ENCODE measurements at regions not wholly inside any gene's neighbourhood (a gene's known extent, or its start where the extent isn't known, plus 50 kb on each side); places are given as distances from the start of the nearest gene placed in this dataset.
"Not testable (repeated sequence)": the region's sequence is repeated elsewhere in the genome, so short reads cannot be mapped to it uniquely, and the experiment has no call there.

DNA sequence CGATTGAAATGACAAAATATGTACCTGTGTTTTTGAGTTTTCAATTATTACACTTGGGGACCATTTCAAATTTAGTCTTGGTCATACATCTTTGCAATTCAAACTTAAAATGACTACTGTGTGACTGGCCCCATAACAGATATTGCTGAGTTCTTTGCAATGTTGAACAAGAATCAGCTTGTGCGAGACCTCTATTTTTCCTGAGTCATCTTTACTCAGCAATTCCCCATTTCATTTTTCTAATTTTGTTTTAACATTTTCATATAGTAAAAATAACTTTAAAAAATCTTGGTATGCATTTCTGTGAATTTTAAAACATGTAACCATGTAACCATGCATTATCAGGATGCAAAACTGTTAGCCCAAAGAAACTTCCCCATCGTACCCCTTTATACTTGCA lies 678.1 kb downstream of the ANKRD7 start:
- TF ChIP-seq, protein P1, sequence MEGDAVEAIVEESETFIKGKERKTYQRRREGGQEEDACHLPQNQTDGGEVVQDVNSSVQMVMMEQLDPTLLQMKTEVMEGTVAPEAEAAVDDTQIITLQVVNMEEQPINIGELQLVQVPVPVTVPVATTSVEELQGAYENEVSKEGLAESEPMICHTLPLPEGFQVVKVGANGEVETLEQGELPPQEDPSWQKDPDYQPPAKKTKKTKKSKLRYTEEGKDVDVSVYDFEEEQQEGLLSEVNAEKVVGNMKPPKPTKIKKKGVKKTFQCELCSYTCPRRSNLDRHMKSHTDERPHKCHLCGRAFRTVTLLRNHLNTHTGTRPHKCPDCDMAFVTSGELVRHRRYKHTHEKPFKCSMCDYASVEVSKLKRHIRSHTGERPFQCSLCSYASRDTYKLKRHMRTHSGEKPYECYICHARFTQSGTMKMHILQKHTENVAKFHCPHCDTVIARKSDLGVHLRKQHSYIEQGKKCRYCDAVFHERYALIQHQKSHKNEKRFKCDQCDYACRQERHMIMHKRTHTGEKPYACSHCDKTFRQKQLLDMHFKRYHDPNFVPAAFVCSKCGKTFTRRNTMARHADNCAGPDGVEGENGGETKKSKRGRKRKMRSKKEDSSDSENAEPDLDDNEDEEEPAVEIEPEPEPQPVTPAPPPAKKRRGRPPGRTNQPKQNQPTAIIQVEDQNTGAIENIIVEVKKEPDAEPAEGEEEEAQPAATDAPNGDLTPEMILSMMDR (IDR thresholded peaks at IDR 0.05), result no peak
- no peak for TF ChIP-seq POLR2A (IDR thresholded peaks at IDR 0.05)
- Histone ChIP-seq H3K4me3 (no peak overlapping the region), H3K27me3 (no peaks in the 10 kb centered on the region), H3K36me3 (no peaks in the 10 kb centered on the region), H3K4me1 (no peaks in the 10 kb centered on the region), H3K9me3 (peaks cover 0 to 2% (median 0%) of the 10 kb centered on the region in 12 donors), H3K27ac (no peak overlapping the region)
- intact Hi-C loops (cut with DNase I), result no loop called here
- 83 to 85% (median 84%) methylated on average over 3 of the region's 3 CpGs for WGBS, 4 donors
- DNase-seq (no peak), ATAC-seq (no peak)

GRCh38 chr7:118907911-118908527 lies 683.5 kb downstream of the ANKRD7 start:
- no peak for ATAC-seq
- no peak for TF ChIP-seq POLR2A (IDR thresholded peaks at IDR 0.05)
- TF ChIP-seq, protein P1 (IDR thresholded peaks at IDR 0.05), result no peak
- intact Hi-C loops (cut with DNase I), result loop anchor here in 1 of 10 donors (5.0 kb wide), 1 partner anchor 51 kb away; no protein-coding TSS in a partner anchor
- Histone ChIP-seq H3K9me3 (no peaks in the 10 kb centered on the region), H3K4me1 (no peaks in the 10 kb centered on the region), H3K36me3 (no peaks in the 10 kb centered on the region), H3K27ac (no peak overlapping the region), H3K4me3 (no peak overlapping the region), H3K27me3 (no peaks in the 10 kb centered on the region)
- DNase-seq, result no peak
- WGBS, 4 donors, result 85 to 93% (median 89%) methylated on average over 8 of the region's 8 CpGs

- H3K36me3 ChIP-seq; H3K4me1 ChIP-seq; H3K4me3 ChIP-seq; H3K27ac ChIP-seq; H3K27me3 ChIP-seq; DNase-seq; intact Hi-C loops (cut with DNase I); ATAC-seq: not testable (repeated sequence)
- peaks cover 0 to 11% (median 0%) of the 10 kb centered on the region in 12 donors for H3K9me3 ChIP-seq
- WGBS, 4 donors, result 81 to 92% (median 88%) methylated on average over 3 of the region's 3 CpGs
These were observed 691.6 kb downstream of the ANKRD7 start for GRCh38 chr7:118916120-118916519.

DNA sequence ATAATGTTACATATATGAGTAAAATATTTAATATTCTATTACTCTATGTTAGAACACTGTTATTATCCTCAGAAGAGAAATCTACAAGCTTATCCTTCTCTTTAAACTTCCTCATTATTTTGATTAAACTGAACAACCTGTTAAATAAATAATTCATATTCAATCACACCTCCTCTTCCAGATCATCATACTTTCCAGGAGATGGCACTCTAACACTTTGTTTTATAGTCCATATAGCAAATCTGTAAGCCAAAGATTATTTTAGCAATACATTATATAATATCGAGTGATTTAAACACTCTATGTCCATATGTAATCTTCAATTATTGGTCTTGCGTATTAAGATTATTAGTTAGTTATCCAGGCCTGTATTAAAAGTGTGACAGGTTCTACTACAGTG lies 694.1 kb downstream of the ANKRD7 start:
- ATAC-seq (no peak), DNase-seq (no peak)
- Histone ChIP-seq H3K4me1 (no peaks in the 10 kb centered on the region), H3K27ac (no peak overlapping the region), H3K9me3 (peaks cover 0 to 12% (median 0%) of the 10 kb centered on the region in 12 donors), H3K27me3 (no peaks in the 10 kb centered on the region), H3K4me3 (no peak overlapping the region), H3K36me3 (no peaks in the 10 kb centered on the region)
- no peak for TF ChIP-seq POLR2A (IDR thresholded peaks at IDR 0.05)
- TF ChIP-seq, protein P1 (IDR thresholded peaks at IDR 0.05), result peak in 1 of 12 donors; percentile 13
- WGBS, 4 donors, result 75 to 87% (median 78%) methylated on average over 2 of the region's 2 CpGs
- intact Hi-C loops (cut with DNase I), result no loop called here

DNA sequence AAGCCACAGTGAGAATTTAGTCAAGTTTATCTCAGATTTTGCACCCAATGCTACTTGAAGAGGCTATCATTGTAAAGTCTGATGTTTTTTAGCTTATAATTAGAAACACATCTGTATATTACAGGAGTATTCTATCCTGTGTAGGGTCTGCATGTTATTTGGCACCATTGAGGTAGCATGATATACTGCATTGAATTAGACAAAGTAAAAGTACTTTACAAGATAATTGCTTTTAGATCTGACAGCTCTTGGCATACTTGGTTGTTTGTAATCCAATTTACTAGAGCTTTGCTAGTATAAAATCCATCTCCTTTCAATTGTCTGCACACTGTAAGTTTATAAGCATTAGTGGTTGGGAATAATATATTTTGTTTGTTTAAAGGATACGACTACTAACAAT lies 714.3 kb downstream of the ANKRD7 start:
- no peak for ATAC-seq
- Histone ChIP-seq H3K4me1 (no peaks in the 10 kb centered on the region), H3K27me3 (no peaks in the 10 kb centered on the region), H3K27ac (no peak overlapping the region), H3K4me3 (no peak overlapping the region), H3K36me3 (no peaks in the 10 kb centered on the region), H3K9me3 (no peaks in the 10 kb centered on the region)
- intact Hi-C loops (cut with DNase I), result no loop called here
- no peak for DNase-seq
- 85 to 94% (median 92%) methylated on average over 1 of the region's 1 CpG for WGBS, 4 donors
- TF ChIP-seq POLR2A (IDR thresholded peaks at IDR 0.05), result no peak
- TF ChIP-seq, protein P1 (IDR thresholded peaks at IDR 0.05), result no peak

Measured in heart left ventricle (tissue), 16 donors.